HEK293 (cell line): ENCODE measurements at regions not wholly inside any gene's neighbourhood (a gene's known extent, or its start where the extent isn't known, plus 50 kb on each side); places are given as distances from the start of the nearest gene placed in this dataset.

Source experiments
- CTCF ChIA-PET: fragments of 350-600 bp; formaldehyde crosslinking; extraction: SDS; loops from one replicate; lab custom pipeline; 2021; ENCODE audit warnings: antibody characterized with exemption; lab: Yijun Ruan, JAX
- POLR2A ChIA-PET: fragments of 300-600 bp; formaldehyde crosslinking; extraction: SDS; loops from one replicate; lab custom pipeline; 2020; ENCODE audit warnings: antibody characterized with exemption, inconsistent platforms; lab: Yijun Ruan, JAX
- H3K27ac ChIP-seq: fragments of 200-500 bp; sonication (Bioruptor generic); 2 replicates; pipeline ENCODE4 v1.5.1; 2014; ENCODE audit warnings: low read depth, low read length, control low read depth, inconsistent platforms; ENCODE audit errors: extremely low read depth
- H3K36me3 ChIP-seq, 2 experiments: fragments of 200-500 bp in 1 of 2; sonication (Bioruptor generic) in 1 of 2; 1 replicate in 1 of 2; 2 replicates in 1 of 2; pipeline ENCODE4 v1.5.1; 2014 to 2017; ENCODE audit warnings: inconsistent platforms in 2 of 2, low read length in 2 of 2; ENCODE audit not compliant: control insufficient read depth in 2 of 2, insufficient read depth in 1 of 2
- H3K4me1 ChIP-seq: fragments of 200-500 bp; sonication (Bioruptor generic); 2 replicates; pipeline ENCODE4 v1.5.1; 2014; ENCODE audit warnings: mild to moderate bottlenecking, low read length, inconsistent platforms; ENCODE audit not compliant: control insufficient read depth, insufficient read depth
- H3K4me3 ChIP-seq: 2 replicates; pipeline ENCODE4 v1.5.1; 2011; ENCODE audit warnings: low read depth, mild to moderate bottlenecking, control low read depth, low read length, moderate library complexity
- H3K9me3 ChIP-seq: fragments of 200-500 bp; sonication (Bioruptor generic); 2 replicates; pipeline ENCODE4 v1.5.1; 2014; ENCODE audit warnings: low read depth, low read length, inconsistent platforms; ENCODE audit not compliant: control insufficient read depth, insufficient read depth
- ELK4 ChIP-seq: IDR thresholded peaks from 2 replicates; pipeline ENCODE4 v1.6.1; 2011; ENCODE audit warnings: mild to moderate bottlenecking, low read depth, low read length, borderline replicate concordance
- FEZF1 ChIP-seq: fragments of 450-650 bp; formaldehyde crosslinking; IDR thresholded peaks from 2 replicates; pipeline ENCODE4 v1.5.1; 2016; ENCODE audit warnings: missing biosample characterization, missing genetic modification characterization
- GLIS1 ChIP-seq: fragments of 450-650 bp; formaldehyde crosslinking; IDR thresholded peaks from 2 replicates; pipeline ENCODE4 v1.5.1; 2016; ENCODE audit warnings: missing biosample characterization, missing genetic modification characterization
- GLIS2 ChIP-seq: fragments of 450-650 bp; formaldehyde crosslinking; IDR thresholded peaks from 2 replicates; pipeline ENCODE4 v1.5.1; 2016; ENCODE audit warnings: missing biosample characterization, missing genetic modification characterization
- HOXC10 ChIP-seq: sonication (generic); formaldehyde crosslinking; IDR thresholded peaks from 2 replicates; pipeline ENCODE4 v1.8.1; 2023; ENCODE audit warnings: mild to moderate bottlenecking, missing genetic modification reagents
- KLF9 ChIP-seq: fragments of 450-650 bp; formaldehyde crosslinking; IDR thresholded peaks from 2 replicates; pipeline ENCODE4 v1.5.1; 2016; ENCODE audit warnings: missing biosample characterization, missing genetic modification characterization, low read depth
- PRDM4 ChIP-seq: fragments of 450-650 bp; formaldehyde crosslinking; IDR thresholded peaks from 2 replicates; pipeline ENCODE4 v1.5.1; 2017; ENCODE audit warnings: missing biosample characterization, missing genetic modification characterization
- REST ChIP-seq: fragments of 450-650 bp; formaldehyde crosslinking; IDR thresholded peaks from 2 replicates; pipeline ENCODE4 v1.5.1; 2016; ENCODE audit warnings: missing biosample characterization, missing genetic modification characterization
- SCRT2 ChIP-seq: fragments of 450-650 bp; formaldehyde crosslinking; IDR thresholded peaks from 2 replicates; pipeline ENCODE4 v1.5.1; 2016; ENCODE audit warnings: missing biosample characterization, missing genetic modification characterization
- WT1 ChIP-seq: fragments of 450-650 bp; formaldehyde crosslinking; IDR thresholded peaks from 2 replicates; pipeline ENCODE4 v1.5.1; 2016; ENCODE audit warnings: missing biosample characterization, missing genetic modification characterization
- ZFHX2 ChIP-seq: fragments of 450-650 bp; formaldehyde crosslinking; conservative IDR thresholded peaks from 2 replicates; pipeline ENCODE4 v1.5.1; 2016; ENCODE audit warnings: missing biosample characterization, missing genetic modification characterization
- ZNF175 ChIP-seq: fragments of 450-650 bp; formaldehyde crosslinking; IDR thresholded peaks from 2 replicates; pipeline ENCODE4 v1.5.1; 2016; ENCODE audit warnings: missing biosample characterization, missing genetic modification characterization
- ZNF214 ChIP-seq: fragments of 450-650 bp; formaldehyde crosslinking; IDR thresholded peaks from 2 replicates; pipeline ENCODE4 v1.5.1; 2017; ENCODE audit warnings: missing biosample characterization, mild to moderate bottlenecking, missing genetic modification characterization, borderline replicate concordance
- ZNF280D ChIP-seq: fragments of 450-650 bp; formaldehyde crosslinking; IDR thresholded peaks from 2 replicates; pipeline ENCODE4 v1.5.1; 2016; ENCODE audit warnings: missing biosample characterization, missing genetic modification characterization
- ZNF416 ChIP-seq: fragments of 450-650 bp; formaldehyde crosslinking; IDR thresholded peaks from 2 replicates; pipeline ENCODE4 v1.5.1; 2016; ENCODE audit warnings: missing biosample characterization, missing genetic modification characterization
- ZNF585B ChIP-seq: fragments of 450-650 bp; formaldehyde crosslinking; IDR thresholded peaks from 2 replicates; pipeline ENCODE4 v1.5.1; 2016; ENCODE audit warnings: missing biosample characterization, missing genetic modification characterization
- ZNF660 ChIP-seq: fragments of 450-650 bp; IDR thresholded peaks from 2 replicates; pipeline ENCODE4 v1.5.1; 2018; ENCODE audit warnings: missing biosample characterization, mild to moderate bottlenecking, missing genetic modification characterization
- ZNF768 ChIP-seq: fragments of 450-650 bp; formaldehyde crosslinking; IDR thresholded peaks from 2 replicates; pipeline ENCODE4 v1.5.1; 2018; ENCODE audit warnings: missing biosample characterization, mild to moderate bottlenecking, missing genetic modification characterization
- ZSCAN23 ChIP-seq: fragments of 450-650 bp; formaldehyde crosslinking; IDR thresholded peaks from 2 replicates; pipeline ENCODE4 v1.5.1; 2016; ENCODE audit warnings: missing biosample characterization, missing genetic modification characterization
- TF ChIP-seq, protein P1 (sequence below): fragments of 450-650 bp; formaldehyde crosslinking; IDR thresholded peaks from 2 replicates; pipeline ENCODE4 v1.5.0; 2017; ENCODE audit warnings: missing biosample characterization, missing genetic modification characterization, borderline replicate concordance
- TF ChIP-seq, protein P2 (sequence below): fragments of 450-650 bp; formaldehyde crosslinking; IDR thresholded peaks from 2 replicates; pipeline ENCODE4 v1.5.1; 2016; ENCODE audit warnings: missing biosample characterization, missing genetic modification characterization

GRCh38 chr2:242011516-242011915 lies 142.0 kb downstream of the RTP5 start (continued):
- TF ChIP-seq SCRT2 (tag by site-specific recombination): no peak
- TF ChIP-seq ZFHX2 (tag by site-specific recombination): no peak
- no peak for TF ChIP-seq PRDM4 (tag by site-specific recombination)

GRCh38 chr2:242011991-242012764 lies 142.6 kb downstream of the RTP5 start:
- no peak for TF ChIP-seq ZNF416 (tag by site-specific recombination)
- TF ChIP-seq ZNF175 (tag by site-specific recombination): no peak
- no peak for TF ChIP-seq REST (tag by site-specific recombination)
- TF ChIP-seq ZSCAN23 (tag by site-specific recombination): no peak
- TF ChIP-seq ZNF214 (tag by site-specific recombination): no peak
- TF ChIP-seq ZNF585B (tag by site-specific recombination): no peak
- TF ChIP-seq ZNF280D (tag by site-specific recombination): no peak
- no peak for TF ChIP-seq KLF9 (tag by site-specific recombination)
- TF ChIP-seq WT1: no peak
- TF ChIP-seq, protein P1, sequence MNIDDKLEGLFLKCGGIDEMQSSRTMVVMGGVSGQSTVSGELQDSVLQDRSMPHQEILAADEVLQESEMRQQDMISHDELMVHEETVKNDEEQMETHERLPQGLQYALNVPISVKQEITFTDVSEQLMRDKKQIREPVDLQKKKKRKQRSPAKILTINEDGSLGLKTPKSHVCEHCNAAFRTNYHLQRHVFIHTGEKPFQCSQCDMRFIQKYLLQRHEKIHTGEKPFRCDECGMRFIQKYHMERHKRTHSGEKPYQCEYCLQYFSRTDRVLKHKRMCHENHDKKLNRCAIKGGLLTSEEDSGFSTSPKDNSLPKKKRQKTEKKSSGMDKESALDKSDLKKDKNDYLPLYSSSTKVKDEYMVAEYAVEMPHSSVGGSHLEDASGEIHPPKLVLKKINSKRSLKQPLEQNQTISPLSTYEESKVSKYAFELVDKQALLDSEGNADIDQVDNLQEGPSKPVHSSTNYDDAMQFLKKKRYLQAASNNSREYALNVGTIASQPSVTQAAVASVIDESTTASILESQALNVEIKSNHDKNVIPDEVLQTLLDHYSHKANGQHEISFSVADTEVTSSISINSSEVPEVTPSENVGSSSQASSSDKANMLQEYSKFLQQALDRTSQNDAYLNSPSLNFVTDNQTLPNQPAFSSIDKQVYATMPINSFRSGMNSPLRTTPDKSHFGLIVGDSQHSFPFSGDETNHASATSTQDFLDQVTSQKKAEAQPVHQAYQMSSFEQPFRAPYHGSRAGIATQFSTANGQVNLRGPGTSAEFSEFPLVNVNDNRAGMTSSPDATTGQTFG: no peak
- TF ChIP-seq ELK4: no peak
- TF ChIP-seq ZFHX2 (tag by site-specific recombination): no peak
- TF ChIP-seq GLIS2 (tag by site-specific recombination): no peak
- no peak for TF ChIP-seq ZNF660 (tag by site-specific recombination)
- no peak for TF ChIP-seq GLIS1 (tag by site-specific recombination)
- TF ChIP-seq FEZF1 (tag by site-specific recombination): no peak
- no peak for TF ChIP-seq HOXC10 (CRISPR knock-in tag)
- TF ChIP-seq, protein P2, sequence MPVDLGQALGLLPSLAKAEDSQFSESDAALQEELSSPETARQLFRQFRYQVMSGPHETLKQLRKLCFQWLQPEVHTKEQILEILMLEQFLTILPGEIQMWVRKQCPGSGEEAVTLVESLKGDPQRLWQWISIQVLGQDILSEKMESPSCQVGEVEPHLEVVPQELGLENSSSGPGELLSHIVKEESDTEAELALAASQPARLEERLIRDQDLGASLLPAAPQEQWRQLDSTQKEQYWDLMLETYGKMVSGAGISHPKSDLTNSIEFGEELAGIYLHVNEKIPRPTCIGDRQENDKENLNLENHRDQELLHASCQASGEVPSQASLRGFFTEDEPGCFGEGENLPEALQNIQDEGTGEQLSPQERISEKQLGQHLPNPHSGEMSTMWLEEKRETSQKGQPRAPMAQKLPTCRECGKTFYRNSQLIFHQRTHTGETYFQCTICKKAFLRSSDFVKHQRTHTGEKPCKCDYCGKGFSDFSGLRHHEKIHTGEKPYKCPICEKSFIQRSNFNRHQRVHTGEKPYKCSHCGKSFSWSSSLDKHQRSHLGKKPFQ (tag by site-specific recombination): no peak
- TF ChIP-seq ZNF768 (tag by site-specific recombination): no peak
- TF ChIP-seq, all 188 proteins: peak for 0
- ChIA-PET CTCF (no interaction called here), POLR2A (no interaction called here)
- Histone ChIP-seq H3K36me3 (no peaks in the 10 kb centered on the region), H3K9me3 (no peaks in the 10 kb centered on the region), H3K4me1 (no peaks in the 10 kb centered on the region), H3K4me3 (no peak overlapping the region), H3K27ac (no peak overlapping the region)
